Body of pancreas (tissue), 4 donors: ENCODE measurements at regions not wholly inside any gene's neighbourhood (a gene's known extent, or its start where the extent isn't known, plus 50 kb on each side); places are given as distances from the start of the nearest gene placed in this dataset.

ENCODE experiments used
- CTCF ChIP-seq, 7 experiments: fragments of 450-650 bp in 4 of 7; fragments of 200-600 bp in 3 of 7; sonication (generic) in 3 of 7; IDR thresholded peaks; one replicate each; pipeline ENCODE4 v1.5.1; 2016 to 2019; ENCODE audit warnings: antibody characterized with exemption in 7 of 7
- POLR2A ChIP-seq, 3 donors: fragments of 450-650 bp; IDR thresholded peaks; one replicate each; pipeline ENCODE4 v1.6.1; 2016; ENCODE audit warnings: antibody characterized with exemption in 3 of 3, mild to moderate bottlenecking in 2 of 3

- TF ChIP-seq CTCF (IDR thresholded peaks at IDR 0.05) (no peak), POLR2A (IDR thresholded peaks at IDR 0.05) (no peak)
Observed at GRCh38 chr10:83666762-83667161, 472.5 kb upstream of the GHITM start.
